ENCODE measurements at regions not wholly inside any gene's neighbourhood (a gene's known extent, or its start where the extent isn't known, plus 50 kb on each side); places are given as distances from the start of the nearest gene placed in this dataset.
"Not testable (repeated sequence)": the region's sequence is repeated elsewhere in the genome, so short reads cannot be mapped to it uniquely, and the experiment has no call there.

DNA sequence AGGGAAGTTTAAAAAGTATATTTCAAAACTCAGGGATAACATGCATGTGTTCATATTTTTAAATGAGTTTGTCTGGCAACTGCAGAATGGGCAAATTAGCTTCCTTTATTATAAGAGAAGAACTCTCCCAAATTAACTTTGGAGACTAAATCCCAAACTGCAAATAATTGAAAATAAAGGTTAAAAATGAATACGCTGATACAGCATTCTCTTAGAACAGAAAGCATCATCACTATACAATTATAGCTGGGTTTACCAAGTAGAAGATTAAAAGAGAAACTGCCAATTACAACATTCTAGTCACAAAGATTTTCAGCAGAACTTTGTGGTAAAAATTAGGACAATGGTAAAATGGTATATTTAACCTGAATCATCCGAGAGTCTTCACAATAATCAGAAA, 73.3 kb downstream of the OLFM4 start:
- DNase-seq, result no peak

DNA sequence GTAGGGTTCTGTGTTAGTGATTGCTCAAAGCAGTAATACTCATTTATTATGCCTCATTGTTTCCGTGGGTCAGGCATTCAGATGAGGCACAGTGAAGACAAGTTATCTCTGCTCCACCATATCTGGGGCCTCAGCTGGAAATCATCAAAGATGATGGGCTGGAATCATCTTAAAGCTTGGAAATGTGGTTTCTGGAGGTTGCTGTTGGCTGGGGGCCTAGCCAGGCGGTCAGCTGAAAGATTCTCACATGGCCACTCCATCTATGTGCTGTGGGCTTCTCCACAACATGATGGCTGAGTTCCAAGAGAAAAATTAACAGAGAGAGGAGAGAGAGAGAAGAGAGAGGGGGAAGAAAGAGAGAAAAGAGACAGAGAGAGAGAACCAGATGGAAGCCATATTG, 75.5 kb downstream of the OLFM4 start:
- no peak for DNase-seq

DNA sequence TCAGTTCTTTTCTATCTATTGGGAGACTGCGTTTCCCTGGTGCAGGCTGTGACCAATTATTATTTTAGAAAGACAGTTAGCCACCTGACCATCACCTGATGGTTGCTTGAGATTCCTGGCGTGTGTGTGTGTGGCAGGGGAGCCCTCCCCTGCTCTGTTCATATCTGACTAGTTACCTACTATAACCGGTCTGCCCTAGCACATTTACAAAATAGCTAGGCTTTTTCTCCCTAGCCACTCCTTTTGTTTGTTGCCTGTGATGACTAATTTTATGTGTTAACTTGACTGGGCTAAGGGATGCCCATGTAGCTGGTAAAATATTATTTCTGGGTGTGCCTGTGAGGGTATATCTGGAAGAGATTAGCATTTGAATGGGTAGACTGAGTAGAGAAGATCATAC, 76.9 kb downstream of the OLFM4 start:
- no peak for DNase-seq

DNA sequence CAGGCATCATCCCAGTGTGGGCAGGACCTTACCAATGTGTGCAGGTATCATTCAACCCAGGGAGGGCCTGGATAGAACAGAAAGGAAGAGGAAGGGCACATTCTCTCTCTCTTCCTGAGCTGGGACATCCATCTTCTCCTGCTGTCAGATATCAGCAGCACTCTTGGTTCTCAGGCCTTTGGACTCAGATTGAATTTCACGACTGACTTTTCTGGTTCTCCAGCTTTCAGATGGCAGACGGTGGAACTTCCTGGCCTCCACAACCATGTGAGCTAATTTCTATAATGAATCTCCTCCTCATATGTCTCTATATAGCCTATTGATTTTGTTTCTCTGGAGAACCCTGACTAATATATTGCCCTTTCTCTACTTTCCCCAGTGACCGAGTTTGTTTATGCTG, 77.3 kb downstream of the OLFM4 start:
- DNase-seq, result no peak

GRCh38 chr13:53110181-53110580, 81.6 kb downstream of the OLFM4 start:
- no peak for DNase-seq

DNA sequence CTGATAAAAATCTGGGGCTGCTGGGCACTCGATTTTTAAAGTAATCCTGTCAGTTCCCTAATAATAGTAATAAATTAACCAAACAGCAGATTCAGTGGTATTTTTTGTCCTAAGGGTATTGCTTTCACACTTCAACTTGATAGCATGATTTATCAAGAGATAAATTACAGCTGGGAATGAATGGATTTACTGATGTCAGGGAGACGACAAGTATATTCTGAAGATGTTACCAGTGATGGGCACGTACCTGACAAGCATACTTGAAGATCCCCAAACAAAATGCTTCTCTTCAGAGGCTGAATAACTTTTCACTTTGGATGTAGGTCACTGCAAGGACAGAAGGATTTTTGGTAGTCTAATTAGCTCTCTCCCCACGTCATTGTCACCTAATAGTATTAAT, 82.0 kb downstream of the OLFM4 start:
- DNase-seq, result no peak

DNA sequence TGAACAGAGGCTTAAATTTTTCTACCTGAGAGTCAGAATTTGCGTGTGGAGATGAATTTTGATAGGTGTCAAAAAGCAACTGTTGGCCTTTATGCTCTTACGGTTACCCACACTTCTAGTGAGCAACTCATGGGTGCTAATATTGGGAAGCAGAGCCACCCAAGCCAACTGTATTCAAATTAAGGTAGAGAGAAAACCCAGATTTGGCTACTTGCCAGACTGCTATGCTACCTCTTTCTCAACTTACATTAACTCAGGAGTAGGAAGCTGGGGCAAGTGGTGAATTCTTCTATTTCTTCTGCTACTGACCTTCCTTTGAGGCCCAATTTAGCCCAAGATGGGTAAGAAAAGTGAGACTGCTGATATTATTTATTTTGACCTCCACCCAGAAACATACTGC, 83.9 kb downstream of the OLFM4 start:
- DNase-seq, result no peak

GRCh38 chr13:53117048-53117447, 88.4 kb downstream of the OLFM4 start:
- not testable (repeated sequence) for DNase-seq

DNA sequence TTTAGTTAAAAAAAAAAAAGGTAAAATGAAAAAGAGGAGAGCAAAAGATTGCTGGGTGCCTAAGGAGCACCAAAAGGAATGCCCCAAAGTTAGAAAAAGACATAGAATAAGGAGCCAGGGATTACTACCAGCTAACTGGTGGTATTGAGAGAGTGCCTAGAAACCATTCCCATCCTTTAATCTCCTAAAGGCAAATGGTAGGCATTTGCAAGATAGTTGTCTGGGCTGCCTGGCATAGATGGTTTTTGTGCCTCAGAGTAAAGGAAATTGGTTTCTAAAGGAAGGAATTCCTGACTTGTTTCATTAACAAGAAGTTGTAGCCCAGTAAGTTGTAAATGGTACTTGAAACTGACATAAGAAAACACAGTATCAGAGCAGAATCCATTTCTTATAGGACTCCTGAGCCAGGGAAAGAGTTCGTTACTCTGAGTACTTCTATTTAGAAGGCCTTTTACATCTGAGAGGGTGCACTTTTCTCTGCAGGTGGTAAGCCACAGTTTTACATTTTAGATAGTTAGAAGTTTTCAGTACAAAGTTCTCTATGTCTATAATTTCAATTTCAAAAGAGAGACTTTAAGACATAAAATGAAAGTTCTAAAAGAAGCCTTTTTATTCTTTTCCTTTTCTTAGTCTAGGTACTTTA, 92.6 kb downstream of the OLFM4 start:
- no peak for DNase-seq

DNA sequence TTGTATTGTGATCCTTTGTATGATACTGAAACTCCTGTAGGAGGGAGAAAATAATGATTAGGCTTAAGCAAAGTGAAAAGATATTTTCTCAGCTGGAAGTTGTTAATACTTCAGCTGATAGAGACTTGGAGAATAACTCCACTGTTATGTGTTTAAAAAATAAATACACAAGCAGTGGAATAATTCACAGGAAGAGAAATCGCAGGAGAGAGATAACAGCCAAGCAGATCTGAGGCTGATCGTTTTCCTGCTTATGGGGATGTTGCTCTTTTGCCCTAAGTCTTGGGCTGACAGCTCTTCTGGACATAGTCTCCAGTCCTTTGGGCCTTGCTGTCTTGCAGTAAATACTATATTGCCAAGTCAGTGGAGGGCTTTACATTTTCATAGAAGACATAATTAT, 93.3 kb downstream of the OLFM4 start:
- DNase-seq, result no peak

- no peak for DNase-seq
These were observed 94.9 kb downstream of the OLFM4 start for GRCh38 chr13:53123536-53123935.

DNA sequence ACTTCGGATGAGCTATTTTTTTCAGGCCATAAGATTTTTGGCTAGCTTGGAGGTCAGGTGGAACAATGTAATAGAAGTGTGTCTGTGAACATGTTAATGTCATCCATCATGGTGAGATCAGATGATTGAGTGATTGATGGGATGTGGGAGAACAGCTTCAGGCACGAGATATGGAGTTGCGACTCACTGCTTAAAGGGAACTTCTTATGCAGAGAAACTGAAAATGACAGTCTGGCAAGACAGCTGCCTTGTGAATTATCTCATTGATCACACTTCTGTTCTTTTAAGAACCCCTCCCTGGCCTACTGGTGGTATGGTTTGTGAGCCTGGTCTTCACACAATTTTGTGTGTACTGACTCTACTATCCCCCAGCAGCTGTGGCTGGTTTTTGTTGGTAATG, 96.0 kb downstream of the OLFM4 start:
- no peak for DNase-seq

DNA sequence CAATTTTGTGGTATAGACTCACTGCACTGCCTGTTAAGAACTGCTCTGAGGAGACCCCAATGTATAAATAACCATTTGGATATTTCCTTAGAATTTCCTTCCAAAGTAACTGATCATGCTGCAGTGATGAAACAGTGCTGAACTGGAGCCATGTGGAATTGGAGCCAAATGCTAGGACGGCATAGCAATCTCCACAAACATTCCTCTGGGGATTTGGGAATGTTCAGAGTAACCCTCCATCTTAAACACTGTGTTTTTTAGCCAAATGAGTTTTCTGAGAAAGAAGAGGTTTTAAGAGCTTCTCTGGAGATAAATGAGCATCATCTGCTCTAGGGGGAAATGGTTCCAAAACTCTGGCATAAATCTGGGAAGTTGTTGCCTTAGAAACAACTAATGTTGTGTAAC, 98.2 kb downstream of the OLFM4 start:
- DNase-seq, result no peak

GRCh38 chr13:53127373-53127772, 98.8 kb downstream of the OLFM4 start:
- DNase-seq, result no peak

DNA sequence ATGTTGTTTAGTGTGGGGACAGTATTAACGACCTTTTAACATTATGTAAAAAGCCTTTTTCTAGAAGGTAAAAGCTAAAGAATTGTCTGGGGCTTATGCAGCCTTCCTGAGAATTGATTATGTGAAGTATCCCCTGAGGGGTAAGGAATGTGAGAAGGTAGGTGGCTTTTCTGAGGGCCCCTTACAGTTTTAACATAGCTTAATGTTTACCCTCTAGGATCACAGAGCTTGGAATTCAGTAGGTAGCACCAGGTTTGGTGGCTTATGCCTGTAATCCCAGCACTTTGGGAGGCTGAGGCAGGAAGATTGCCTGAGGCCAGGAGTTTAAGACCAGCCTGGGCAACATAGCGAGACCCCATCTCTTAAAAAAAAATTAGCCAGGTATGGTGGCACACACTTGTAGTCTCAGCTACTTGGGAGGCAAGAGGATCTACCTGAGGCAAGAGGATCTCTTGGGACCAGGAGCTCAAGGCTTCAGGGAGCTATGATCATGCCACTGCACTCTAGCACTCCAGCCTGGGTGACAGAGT, 101.3 kb downstream of the OLFM4 start:
- no peak for DNase-seq

- no peak for DNase-seq
These were observed 102.7 kb downstream of the OLFM4 start for GRCh38 chr13:53131361-53131760.

DNA sequence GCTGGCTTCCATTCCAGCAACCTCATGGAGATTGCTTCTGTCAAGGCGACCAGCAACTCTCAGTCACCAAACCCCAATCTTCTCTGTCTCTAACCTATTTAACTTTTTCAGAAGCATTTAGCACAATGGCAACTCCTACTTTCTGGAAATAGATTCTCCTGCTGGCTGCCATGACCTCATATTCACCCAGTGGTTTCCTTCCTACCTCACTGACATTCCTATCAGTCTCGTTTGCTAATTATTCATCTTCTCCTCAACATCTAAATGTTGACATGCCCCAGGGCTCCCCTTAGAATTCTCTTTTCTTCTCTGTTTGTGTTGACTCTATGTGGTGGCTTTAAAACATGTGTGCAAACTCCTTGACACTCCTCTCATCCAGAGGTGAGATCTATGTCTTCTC, 106.7 kb downstream of the OLFM4 start:
- no peak for DNase-seq

GRCh38 chr13:53136554-53137215, 108.1 kb downstream of the OLFM4 start:
- DNase-seq, result no peak

GRCh38 chr13:53137779-53138178, 109.2 kb downstream of the OLFM4 start:
- no peak for DNase-seq

- no peak for DNase-seq
These were observed 109.9 kb downstream of the OLFM4 start for GRCh38 chr13:53138376-53139036.

GRCh38 chr13:53141336-53141735, 112.7 kb downstream of the OLFM4 start:
- DNase-seq, result no peak

GRCh38 chr13:53142306-53142705, 113.7 kb downstream of the OLFM4 start:
- DNase-seq, result no peak

- DNase-seq, result no peak
These were observed 115.2 kb downstream of the OLFM4 start for GRCh38 chr13:53143757-53144339.

- DNase-seq, result no peak
These were observed 116.2 kb downstream of the OLFM4 start for GRCh38 chr13:53144826-53145225.

All from hematopoietic multipotent progenitor cell treated with erythropoietin and hydrocortisone succinate and interleukin-3 and kit ligand, for 8 days (in vitro differentiated cells).